ENCODE measurements at regions not wholly inside any gene's neighbourhood (a gene's known extent, or its start where the extent isn't known, plus 50 kb on each side); places are given as distances from the start of the nearest gene placed in this dataset.

GRCh38 chr5:173704615-173705511 is 88.4 kb upstream of the BOD1 start:
- ChIA-PET POLR2A (ENCODE audit: unreplicated experiment) (no interaction called here), CTCF (no interaction called here)
- H4K5ac ChIP-seq (ENCODE audit: low read depth, low read length) = no peak overlapping the region
- no peak overlapping the region for H2BK120ac ChIP-seq (ENCODE audit: low read depth, low read length)
- no peak overlapping the region for H2BK15ac ChIP-seq (ENCODE audit: low read depth, low read length)
- in situ Hi-C loops (cut with MboI; ENCODE audit: low sequenced_read_pairs) = no loop called here
- no peak overlapping the region for H3K56ac ChIP-seq (ENCODE audit: extremely low read depth, insufficient read depth, low read length)
- H4K8ac ChIP-seq (ENCODE audit: low read depth in 2 of 2, low read length in 2 of 2) = no peak overlapping the region
- no peaks in the 10 kb centered on the region for H3K4me1 ChIP-seq (ENCODE audit: control insufficient read depth, insufficient read depth, low read length)
- BruUV-seq (replicated peaks) = no TSS peak
- H2AK9ac ChIP-seq (replicated peaks; ENCODE audit: low read depth, low read length, poor library complexity) = no peak overlapping the region
- no peaks in the 10 kb centered on the region for H3K79me1 ChIP-seq (ENCODE audit: low read depth in 1 of 2, low read length in 2 of 2)
- no peak overlapping the region for H2BK5ac ChIP-seq (ENCODE audit: low read depth, low read length, poor library complexity, severe bottlenecking)
- H3K4me3 ChIP-seq (ENCODE audit: insufficient read depth, low read depth, low read length) = no peak overlapping the region
- 76% methylated on average over 12 of the region's 22 CpGs; no CpG with 5 or more reads in 1 of the 2 experiments for WGBS, 2 experiments (ENCODE audit: extremely low coverage in 2 of 2, insufficient read length in 1 of 2)
- H3K27me3 ChIP-seq (ENCODE audit: control insufficient read depth, insufficient read depth, low read length) = peaks cover 14% of the 10 kb centered on the region
- TF ChIP-seq POLR2A (IDR thresholded peaks at IDR 0.05; ENCODE audit: low read depth, low read length) (no peak), CHD1 (IDR thresholded peaks at IDR 0.05; ENCODE audit: low read depth, low read length) (no peak), NFE2L2 (IDR thresholded peaks at IDR 0.05; ENCODE audit: low read depth, low read length) (no peak), MAFK (IDR thresholded peaks at IDR 0.05; ENCODE audit: low read depth, low read length) (no peak), RAD21 (IDR thresholded peaks at IDR 0.05; ENCODE audit: low read length) (no peak), ELK1 (IDR thresholded peaks at IDR 0.05; ENCODE audit: borderline replicate concordance, low read depth, low read length) (no peak), RCOR1 (IDR thresholded peaks at IDR 0.05; ENCODE audit: insufficient replicate concordance, low read length) (no peak), FOS (IDR thresholded peaks at IDR 0.05; ENCODE audit: low read depth, low read length) (no peak), SMC3 (IDR thresholded peaks at IDR 0.05; ENCODE audit: low read depth, low read length) (no peak), RFX5 (IDR thresholded peaks at IDR 0.05; ENCODE audit: low read depth, low read length) (no peak), CEBPB (IDR thresholded peaks at IDR 0.05; ENCODE audit: low read depth, low read length) (no peak), BHLHE40 (IDR thresholded peaks at IDR 0.05; ENCODE audit: low read depth, low read length) (no peak), MXI1 (IDR thresholded peaks at IDR 0.05; ENCODE audit: borderline replicate concordance, low read depth, low read length) (no peak), CTCF (conservative IDR thresholded peaks at IDR 0.05; ENCODE audit: low read depth, low read length) (no peak)
- H3K9ac ChIP-seq (ENCODE audit: low read depth, low read length) = no peak overlapping the region
- no peak overlapping the region for H3K4me2 ChIP-seq (ENCODE audit: low read depth, low read length)
- intact Hi-C loops (cut with micrococcal nuclease) = no loop called here
- ATAC-seq (ENCODE audit: low read depth) = no peak
- no peak overlapping the region for H3K23ac ChIP-seq (ENCODE audit: low read depth, low read length)
- no peak overlapping the region for H4K91ac ChIP-seq (ENCODE audit: insufficient read depth, low read depth, low read length)
- no peaks in the 10 kb centered on the region for H3K9me3 ChIP-seq (ENCODE audit: control insufficient read depth, insufficient read depth, low read length)
- no peak for DNase-seq
- H2BK20ac ChIP-seq (ENCODE audit: low read depth, low read length) = no peak overlapping the region
- dilution Hi-C loops (cut with HindIII; ENCODE audit: low sequenced_read_pairs, unreplicated experiment) = no loop called here
- no peak overlapping the region for H3K4ac ChIP-seq (ENCODE audit: low read depth, low read length)
- H3K36me3 ChIP-seq (ENCODE audit: control insufficient read depth, insufficient read depth, low read length) = no peaks in the 10 kb centered on the region
- no peaks in the 10 kb centered on the region for H3K9me1 ChIP-seq (ENCODE audit: insufficient read depth, low read length)
- no peak overlapping the region for H3K14ac ChIP-seq (replicated peaks; ENCODE audit: low read depth, low read length)
- H3K27ac ChIP-seq (ENCODE audit: insufficient read depth, low read length) = no peak overlapping the region
- no peaks in the 10 kb centered on the region for H4K20me1 ChIP-seq (ENCODE audit: insufficient read depth, low read length)
- no peak overlapping the region for H2AK5ac ChIP-seq (ENCODE audit: low read depth, low read length)
- H2AFZ ChIP-seq (replicated peaks; ENCODE audit: low read length, poor library complexity) = peak overlapping the region; percentile 2
- no peak overlapping the region for H3K18ac ChIP-seq (ENCODE audit: low read depth, low read length)
